ENCODE measurements at regions not wholly inside any gene's neighbourhood (a gene's known extent, or its start where the extent isn't known, plus 50 kb on each side); places are given as distances from the start of the nearest gene placed in this dataset.

DNA sequence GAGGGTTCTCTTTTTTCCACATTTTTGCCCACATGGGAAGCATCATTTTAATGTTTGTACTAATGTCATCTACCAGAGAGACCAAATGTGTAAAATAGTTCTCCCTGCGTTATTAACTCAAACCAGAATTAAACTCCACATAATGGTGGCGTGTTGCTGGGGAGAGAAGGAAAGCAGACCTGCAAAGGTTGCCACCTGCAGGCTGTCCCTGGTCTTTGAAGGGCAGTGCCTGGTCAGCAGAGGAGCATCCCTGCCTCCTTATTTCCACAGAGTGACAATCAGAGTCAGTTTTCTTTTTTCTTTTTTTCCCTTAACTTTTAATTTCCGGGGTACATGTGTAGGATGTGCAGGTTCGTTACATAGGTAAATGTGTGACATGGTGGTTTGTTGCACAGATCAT lies 214.5 kb downstream of the TBX18 start:
- Histone ChIP-seq H3K36me3 (ENCODE audit: insufficient read depth, low read length) (no peaks in the 10 kb centered on the region), H3K4me3 (ENCODE audit: low read length) (no peak overlapping the region), H3K9ac (ENCODE audit: low read depth, low read length) (no peak overlapping the region), H3K27me3 (ENCODE audit: insufficient read depth, low read length) (no peaks in the 10 kb centered on the region), H3K9me3 (ENCODE audit: insufficient read depth, low read depth, low read length) (no peaks in the 10 kb centered on the region), H3K27ac (ENCODE audit: low read depth, low read length) (no peak overlapping the region), H3K4me1 (ENCODE audit: insufficient read depth, low read length) (no peaks in the 10 kb centered on the region)
- whole genome bisulfite sequencing: 82% methylated on average over 2 of the region's 4 CpGs

DNA sequence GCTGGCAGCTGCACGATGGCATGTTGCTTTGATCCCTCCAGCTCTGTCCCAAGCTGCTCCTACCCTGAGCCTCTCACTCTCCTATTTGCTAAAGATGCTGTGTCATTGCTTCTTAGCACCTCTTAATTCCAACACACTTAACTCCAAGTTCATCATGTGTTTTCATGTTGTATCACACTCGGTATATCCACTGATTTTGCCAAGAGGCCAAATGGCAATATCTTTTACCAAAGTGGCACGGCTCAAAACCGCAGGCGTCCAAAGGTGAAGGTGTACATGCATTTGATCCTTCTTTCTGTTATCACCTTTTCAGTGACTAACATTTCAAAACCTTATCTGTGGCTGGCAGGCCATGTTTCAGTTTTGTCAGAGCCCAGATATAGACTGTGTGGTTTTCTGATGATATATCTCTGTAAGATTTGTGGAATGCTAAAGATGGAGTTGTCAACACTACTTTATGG lies 217.0 kb downstream of the TBX18 start:
- H3K27ac ChIP-seq (ENCODE audit: low read depth, low read length): no peak overlapping the region
- no peaks in the 10 kb centered on the region for H3K27me3 ChIP-seq (ENCODE audit: insufficient read depth, low read length)
- no peaks in the 10 kb centered on the region for H3K36me3 ChIP-seq (ENCODE audit: insufficient read depth, low read length)
- H3K4me3 ChIP-seq (ENCODE audit: low read length): no peak overlapping the region
- 93% methylated on average over 5 of the region's 5 CpGs for WGBS
- no peaks in the 10 kb centered on the region for H3K9me3 ChIP-seq (ENCODE audit: insufficient read depth, low read depth, low read length)
- no peaks in the 10 kb centered on the region for H3K4me1 ChIP-seq (ENCODE audit: insufficient read depth, low read length)
- no peak overlapping the region for H3K9ac ChIP-seq (ENCODE audit: low read depth, low read length)

DNA sequence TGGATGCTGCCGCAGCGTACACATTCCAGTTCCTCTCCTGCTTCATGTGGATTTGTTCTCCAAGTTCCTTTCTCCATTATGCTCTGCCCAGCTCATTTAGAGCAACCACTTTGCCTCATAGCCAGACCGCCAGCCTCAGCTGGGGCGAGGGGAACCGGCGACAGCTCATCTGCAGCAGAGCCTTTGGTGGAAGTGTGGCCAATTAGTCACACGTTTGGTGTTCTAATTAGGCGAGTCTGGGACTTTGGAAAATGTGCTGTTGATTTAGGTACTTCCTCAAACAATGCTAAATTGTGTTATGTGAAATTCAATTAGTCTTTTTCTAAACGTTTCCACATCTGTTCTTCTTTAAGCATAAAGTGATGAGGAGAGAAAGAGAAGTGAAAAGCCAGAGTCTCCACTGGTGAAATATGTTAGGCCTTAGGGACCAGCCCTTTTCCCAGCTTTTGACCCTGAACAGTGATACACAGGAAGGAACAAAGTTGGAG lies 217.9 kb downstream of the TBX18 start:
- 84% methylated on average over 9 of the region's 9 CpGs for WGBS
- H3K27ac ChIP-seq (ENCODE audit: low read depth, low read length): no peak overlapping the region
- no peaks in the 10 kb centered on the region for H3K9me3 ChIP-seq (ENCODE audit: insufficient read depth, low read depth, low read length)
- no peaks in the 10 kb centered on the region for H3K36me3 ChIP-seq (ENCODE audit: insufficient read depth, low read length)
- H3K27me3 ChIP-seq (ENCODE audit: insufficient read depth, low read length): no peaks in the 10 kb centered on the region
- no peak overlapping the region for H3K4me3 ChIP-seq (ENCODE audit: low read length)
- no peaks in the 10 kb centered on the region for H3K4me1 ChIP-seq (ENCODE audit: insufficient read depth, low read length)
- H3K9ac ChIP-seq (ENCODE audit: low read depth, low read length): no peak overlapping the region

DNA sequence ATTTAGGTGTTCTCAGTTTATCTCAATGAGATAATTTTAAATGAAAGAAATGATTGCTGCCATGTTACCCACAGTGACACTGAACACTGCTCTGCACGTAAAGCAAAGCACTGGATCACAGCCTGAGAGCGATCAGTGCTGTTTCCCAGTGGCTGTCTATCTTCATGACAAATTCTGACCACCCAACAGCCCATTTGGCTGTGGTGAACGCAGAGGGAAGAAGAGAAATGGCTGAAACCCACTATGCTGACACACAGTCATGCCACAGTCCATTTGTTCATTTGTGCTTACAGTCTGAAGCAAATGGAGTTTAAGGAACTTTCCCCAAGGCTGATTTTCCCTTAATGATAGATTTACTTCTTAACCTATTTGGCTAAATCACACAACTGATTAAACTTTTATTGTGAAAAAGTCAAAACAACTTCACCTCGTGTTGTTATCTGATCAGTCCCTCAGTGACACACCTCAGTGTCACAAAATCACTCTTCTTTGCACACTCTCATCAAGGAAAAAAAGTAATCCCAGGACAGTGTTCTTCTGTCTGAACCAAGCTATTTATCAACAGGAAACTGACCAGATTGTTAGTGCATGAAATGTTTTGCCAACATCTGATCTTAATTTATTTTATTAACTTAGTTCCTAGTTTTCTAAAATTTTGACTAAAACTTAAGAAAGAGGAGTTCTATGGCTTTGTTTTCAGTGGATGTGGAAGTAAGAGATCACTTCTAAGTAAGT lies 225.1 kb downstream of the TBX18 start:
- Histone ChIP-seq H3K9ac (ENCODE audit: low read depth, low read length) (no peak overlapping the region), H3K36me3 (ENCODE audit: insufficient read depth, low read length) (no peaks in the 10 kb centered on the region), H3K27ac (ENCODE audit: low read depth, low read length) (no peak overlapping the region), H3K27me3 (ENCODE audit: insufficient read depth, low read length) (no peaks in the 10 kb centered on the region), H3K9me3 (ENCODE audit: insufficient read depth, low read depth, low read length) (no peaks in the 10 kb centered on the region), H3K4me3 (ENCODE audit: low read length) (no peak overlapping the region), H3K4me1 (ENCODE audit: insufficient read depth, low read length) (no peaks in the 10 kb centered on the region)
- 94% methylated on average over 4 of the region's 4 CpGs for WGBS

DNA sequence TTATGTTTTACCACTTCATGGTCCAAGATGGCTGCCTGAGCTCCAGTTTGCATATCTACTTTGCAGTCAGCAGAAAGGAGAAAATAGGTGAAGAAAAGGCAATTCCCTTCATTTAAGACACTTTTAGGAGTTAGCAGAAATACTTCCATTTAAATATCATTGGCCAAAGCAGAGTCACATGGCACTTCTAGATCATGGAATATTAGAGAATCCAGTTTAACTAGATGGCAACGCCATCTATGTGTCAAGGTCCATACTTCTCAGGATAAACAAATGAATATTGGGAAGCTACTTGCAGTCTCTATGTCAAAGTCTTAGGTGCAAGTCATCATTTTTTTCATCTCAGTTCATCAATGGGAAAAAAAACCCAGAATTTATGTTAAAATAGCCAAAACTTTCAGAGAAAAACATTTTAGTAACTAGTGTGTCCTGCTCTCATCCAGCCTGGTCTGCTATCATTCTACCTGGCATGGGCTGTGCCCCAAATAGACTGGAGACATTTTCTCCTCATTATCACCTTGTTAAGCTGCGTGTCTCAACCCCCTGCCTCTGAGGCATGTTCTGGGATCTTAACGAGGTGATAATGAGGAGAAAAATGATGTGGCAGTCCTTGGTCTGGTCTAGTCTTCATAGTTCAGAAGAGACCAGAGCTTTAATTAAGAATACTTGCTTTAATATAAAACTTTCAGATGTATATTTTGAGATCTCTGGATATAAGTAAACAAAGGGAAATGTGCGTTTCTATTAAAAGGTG lies 227.3 kb downstream of the TBX18 start:
- no peak overlapping the region for H3K9ac ChIP-seq (ENCODE audit: low read depth, low read length)
- H3K4me1 ChIP-seq (ENCODE audit: insufficient read depth, low read length): no peaks in the 10 kb centered on the region
- H3K27ac ChIP-seq (ENCODE audit: low read depth, low read length): no peak overlapping the region
- H3K27me3 ChIP-seq (ENCODE audit: insufficient read depth, low read length): no peaks in the 10 kb centered on the region
- no peaks in the 10 kb centered on the region for H3K36me3 ChIP-seq (ENCODE audit: insufficient read depth, low read length)
- no peak overlapping the region for H3K4me3 ChIP-seq (ENCODE audit: low read length)
- WGBS: 65% methylated on average over 4 of the region's 4 CpGs
- no peaks in the 10 kb centered on the region for H3K9me3 ChIP-seq (ENCODE audit: insufficient read depth, low read depth, low read length)

DNA sequence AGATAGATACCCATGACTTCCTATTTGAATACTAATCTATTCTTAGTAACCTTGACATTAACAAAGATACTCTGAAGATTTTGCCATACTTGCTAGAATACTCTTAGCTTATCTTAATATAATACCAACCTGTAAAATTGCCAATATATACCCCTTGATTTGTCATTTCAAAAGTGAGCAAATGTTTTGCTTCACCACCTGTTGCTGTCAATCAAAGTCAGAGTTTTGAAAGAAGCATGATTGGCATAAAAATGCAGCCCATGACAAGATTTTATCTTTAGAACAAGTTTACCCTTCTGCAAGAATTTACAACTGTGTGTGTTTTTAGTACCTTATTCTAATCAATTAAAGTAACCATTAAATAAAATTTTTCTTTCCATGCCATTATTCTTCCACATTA lies 236.2 kb downstream of the TBX18 start:
- no peak overlapping the region for H3K9ac ChIP-seq (ENCODE audit: low read depth, low read length)
- H3K4me1 ChIP-seq (ENCODE audit: insufficient read depth, low read length): no peaks in the 10 kb centered on the region
- no peaks in the 10 kb centered on the region for H3K36me3 ChIP-seq (ENCODE audit: insufficient read depth, low read length)
- H3K4me3 ChIP-seq (ENCODE audit: low read length): no peak overlapping the region
- H3K27me3 ChIP-seq (ENCODE audit: insufficient read depth, low read length): no peaks in the 10 kb centered on the region
- no peak overlapping the region for H3K27ac ChIP-seq (ENCODE audit: low read depth, low read length)
- H3K9me3 ChIP-seq (ENCODE audit: insufficient read depth, low read depth, low read length): no peaks in the 10 kb centered on the region

DNA sequence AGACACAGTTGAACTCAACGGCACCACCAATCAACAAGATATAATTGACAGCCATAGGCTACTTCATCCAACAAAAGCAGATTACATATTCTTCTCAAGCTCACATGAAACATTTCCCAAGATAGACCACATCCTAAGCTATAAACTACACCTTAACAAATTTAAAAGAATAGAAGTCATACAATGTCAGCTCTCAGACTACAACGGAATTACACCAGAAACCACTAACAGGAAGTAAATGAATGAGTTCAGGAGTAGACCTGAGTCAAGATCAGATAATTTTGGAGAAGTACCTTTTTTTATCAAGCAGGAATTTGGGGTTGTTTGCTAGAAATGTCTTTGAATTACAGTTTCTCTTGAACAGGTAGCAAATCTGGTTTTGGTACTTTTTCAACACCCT lies 237.8 kb downstream of the TBX18 start:
- no peak overlapping the region for H3K27ac ChIP-seq (ENCODE audit: low read depth, low read length)
- no peaks in the 10 kb centered on the region for H3K36me3 ChIP-seq (ENCODE audit: insufficient read depth, low read length)
- no peaks in the 10 kb centered on the region for H3K4me1 ChIP-seq (ENCODE audit: insufficient read depth, low read length)
- WGBS: 98% methylated on average over 2 of the region's 2 CpGs
- no peak overlapping the region for H3K4me3 ChIP-seq (ENCODE audit: low read length)
- H3K27me3 ChIP-seq (ENCODE audit: insufficient read depth, low read length): no peaks in the 10 kb centered on the region
- no peaks in the 10 kb centered on the region for H3K9me3 ChIP-seq (ENCODE audit: insufficient read depth, low read depth, low read length)
- H3K9ac ChIP-seq (ENCODE audit: low read depth, low read length): no peak overlapping the region

DNA sequence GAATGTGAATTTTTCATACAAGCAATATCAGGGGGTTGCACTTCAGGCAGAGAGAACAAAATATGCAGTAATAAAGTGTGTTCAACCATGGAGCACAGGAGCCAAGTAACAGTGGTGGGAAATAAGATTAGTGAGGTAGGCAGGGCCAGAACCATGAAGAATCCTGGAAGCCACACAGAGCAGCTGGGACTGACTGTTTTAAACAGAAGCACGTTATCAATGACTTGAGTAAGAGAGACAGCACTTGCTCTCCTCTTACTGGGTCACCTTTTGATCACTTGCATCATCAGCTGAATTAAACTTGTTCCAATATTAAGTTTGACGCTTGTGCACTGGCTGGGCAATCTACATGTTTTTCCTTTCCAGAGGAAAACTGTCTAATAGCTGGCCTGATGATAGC lies 238.5 kb downstream of the TBX18 start:
- Histone ChIP-seq H3K9me3 (ENCODE audit: insufficient read depth, low read depth, low read length) (no peaks in the 10 kb centered on the region), H3K4me3 (ENCODE audit: low read length) (no peak overlapping the region), H3K27ac (ENCODE audit: low read depth, low read length) (no peak overlapping the region), H3K36me3 (ENCODE audit: insufficient read depth, low read length) (no peaks in the 10 kb centered on the region), H3K9ac (ENCODE audit: low read depth, low read length) (no peak overlapping the region), H3K4me1 (ENCODE audit: insufficient read depth, low read length) (no peaks in the 10 kb centered on the region), H3K27me3 (ENCODE audit: insufficient read depth, low read length) (no peaks in the 10 kb centered on the region)
- 89% methylated on average over 2 of the region's 2 CpGs for WGBS

DNA sequence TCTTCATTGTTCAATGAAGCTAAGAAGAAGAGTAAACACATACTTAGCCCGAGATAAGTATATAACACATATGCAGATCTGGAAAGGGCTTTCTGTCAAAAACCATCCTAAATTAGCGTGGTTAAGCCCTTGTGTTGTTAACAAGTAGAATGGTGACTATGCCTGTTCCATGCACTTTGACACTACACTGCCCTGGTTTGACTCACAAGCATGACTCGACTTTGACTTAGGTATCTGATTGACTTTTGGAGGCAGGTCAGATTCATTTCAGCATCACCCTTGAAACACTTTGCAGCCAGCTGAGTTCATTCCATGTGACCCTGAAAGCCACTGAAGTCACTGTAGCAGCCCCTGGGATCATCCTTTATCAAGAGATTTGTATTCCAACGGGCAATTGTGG lies 239.8 kb downstream of the TBX18 start:
- Histone ChIP-seq H3K4me3 (ENCODE audit: low read length) (no peak overlapping the region), H3K27me3 (ENCODE audit: insufficient read depth, low read length) (no peaks in the 10 kb centered on the region), H3K36me3 (ENCODE audit: insufficient read depth, low read length) (no peaks in the 10 kb centered on the region), H3K9ac (ENCODE audit: low read depth, low read length) (no peak overlapping the region), H3K9me3 (ENCODE audit: insufficient read depth, low read depth, low read length) (no peaks in the 10 kb centered on the region), H3K27ac (ENCODE audit: low read depth, low read length) (no peak overlapping the region), H3K4me1 (ENCODE audit: insufficient read depth, low read length) (peaks cover 5% of the 10 kb centered on the region)
- WGBS: 94% methylated on average over 4 of the region's 4 CpGs

DNA sequence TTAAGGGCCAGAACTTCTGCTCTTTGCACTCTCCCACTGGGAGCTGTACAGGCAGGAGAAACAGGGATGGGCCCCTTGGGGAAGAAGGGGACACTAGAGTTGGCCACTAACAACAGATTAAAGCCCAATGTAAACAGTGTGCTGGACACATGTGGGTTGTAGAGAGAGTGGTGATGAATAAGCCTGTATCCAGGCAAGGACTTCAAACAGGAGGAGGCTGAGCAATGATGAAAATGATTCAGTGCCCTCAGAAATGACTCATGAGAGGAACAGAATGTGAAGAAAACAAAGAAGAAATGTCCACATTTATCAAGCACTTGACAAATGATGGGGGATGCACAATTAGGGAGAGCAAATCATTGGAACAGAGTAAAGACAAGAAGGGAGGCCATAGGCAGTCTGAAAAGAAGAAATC lies 242.3 kb downstream of the TBX18 start:
- Histone ChIP-seq H3K4me3 (ENCODE audit: low read length) (no peak overlapping the region), H3K27ac (ENCODE audit: low read depth, low read length) (no peak overlapping the region), H3K9me3 (ENCODE audit: insufficient read depth, low read depth, low read length) (no peaks in the 10 kb centered on the region), H3K27me3 (ENCODE audit: insufficient read depth, low read length) (no peaks in the 10 kb centered on the region), H3K4me1 (ENCODE audit: insufficient read depth, low read length) (peaks cover 6% of the 10 kb centered on the region), H3K36me3 (ENCODE audit: insufficient read depth, low read length) (no peaks in the 10 kb centered on the region), H3K9ac (ENCODE audit: low read depth, low read length) (no peak overlapping the region)

DNA sequence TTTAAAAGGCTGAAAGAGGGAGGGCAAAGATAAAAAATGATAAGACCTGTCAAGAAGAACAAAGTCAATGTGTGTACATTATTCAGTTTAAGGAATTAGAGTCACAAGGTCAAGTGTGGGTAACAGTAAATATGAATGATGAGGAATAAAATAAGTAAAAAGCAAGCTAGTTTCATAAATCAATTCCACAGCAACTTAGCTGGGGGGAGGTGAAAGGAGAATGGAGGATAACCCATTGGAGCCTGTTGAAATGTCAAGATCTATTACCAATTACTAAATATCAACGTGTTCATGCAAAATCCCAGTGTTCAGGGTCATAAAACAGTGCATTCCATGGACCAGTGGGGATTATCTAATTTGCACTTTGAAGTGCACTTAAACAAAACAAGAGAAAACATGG lies 242.9 kb downstream of the TBX18 start:
- WGBS: 84% methylated on average over 1 of the region's 1 CpG
- Histone ChIP-seq H3K4me1 (ENCODE audit: insufficient read depth, low read length) (peaks cover 6% of the 10 kb centered on the region), H3K27ac (ENCODE audit: low read depth, low read length) (no peak overlapping the region), H3K4me3 (ENCODE audit: low read length) (no peak overlapping the region), H3K9ac (ENCODE audit: low read depth, low read length) (no peak overlapping the region), H3K27me3 (ENCODE audit: insufficient read depth, low read length) (no peaks in the 10 kb centered on the region), H3K9me3 (ENCODE audit: insufficient read depth, low read depth, low read length) (no peaks in the 10 kb centered on the region), H3K36me3 (ENCODE audit: insufficient read depth, low read length) (no peaks in the 10 kb centered on the region)
